ENCODE measurements at regions not wholly inside any gene's neighbourhood (a gene's known extent, or its start where the extent isn't known, plus 50 kb on each side); places are given as distances from the start of the nearest gene placed in this dataset.
A peak's percentile ranks its signal among the peaks of the same experiment; 100 is the strongest.

- H3K4me1 ChIP-seq = peaks cover 19% of the 10 kb centered on the region
- H3K27me3 ChIP-seq = no peaks in the 10 kb centered on the region
- no peaks in the 10 kb centered on the region for H3K36me3 ChIP-seq (replicated peaks in 1 of 2; ENCODE audit: insufficient read depth in 1 of 2, low read depth in 2 of 2)
- no peak for TF ChIP-seq POLR2A (IDR thresholded peaks at IDR 0.05)
- TF ChIP-seq CTCF (IDR thresholded peaks at IDR 0.05) = no peak
- H3K4me3 ChIP-seq = no peak overlapping the region
- DNase-seq (no peak), ATAC-seq (peak; percentile 68)
- peak overlapping the region; percentile 23 to 64 (median 48) for H3K27ac ChIP-seq
- intact Hi-C loops (cut with DNase I) = no loop called here
- WGBS, 2 donors = 25 to 30% methylated on average over 2 of the region's 2 CpGs
- no peaks in the 10 kb centered on the region for H3K9me3 ChIP-seq
These were observed 170.4 kb upstream of the AGA start for GRCh38 chr4:177612684-177613083.

GRCh38 chr4:177632481-177632880 is 190.2 kb upstream of the AGA start:
- ATAC-seq = no peak
- TF ChIP-seq POLR2A (IDR thresholded peaks at IDR 0.05) (no peak), CTCF (IDR thresholded peaks at IDR 0.05) (no peak)

GRCh38 chr4:177638871-177639270 is 196.6 kb upstream of the AGA start:
- no peaks in the 10 kb centered on the region for H3K27me3 ChIP-seq
- DNase-seq = no peak
- ATAC-seq = no peak
- TF ChIP-seq CTCF (IDR thresholded peaks at IDR 0.05) (no peak), POLR2A (IDR thresholded peaks at IDR 0.05) (no peak)
- intact Hi-C loops (cut with DNase I) = no loop called here
- H3K4me3 ChIP-seq = no peak overlapping the region
- no peaks in the 10 kb centered on the region for H3K9me3 ChIP-seq
- H3K36me3 ChIP-seq (replicated peaks in 1 of 2; ENCODE audit: insufficient read depth in 1 of 2, low read depth in 2 of 2) = no peaks in the 10 kb centered on the region
- H3K4me1 ChIP-seq = no peaks in the 10 kb centered on the region
- 43 to 68% methylated on average over 2 of the region's 2 CpGs for WGBS, 2 donors
- no peak overlapping the region for H3K27ac ChIP-seq

More at GRCh38 chr4:177632481-177632880, 190.2 kb upstream of the AGA start:
- intact Hi-C loops (cut with DNase I) = no loop called here
- no peaks in the 10 kb centered on the region for H3K9me3 ChIP-seq
- H3K4me1 ChIP-seq = no peaks in the 10 kb centered on the region
- DNase-seq = no peak
- H3K36me3 ChIP-seq (replicated peaks in 1 of 2; ENCODE audit: insufficient read depth in 1 of 2, low read depth in 2 of 2) = no peaks in the 10 kb centered on the region
- H3K4me3 ChIP-seq = no peak overlapping the region
- H3K27ac ChIP-seq = no peak overlapping the region
- H3K27me3 ChIP-seq = no peaks in the 10 kb centered on the region

- Histone ChIP-seq H3K36me3 (replicated peaks in 1 of 2; ENCODE audit: insufficient read depth in 1 of 2, low read depth in 2 of 2) (no peaks in the 10 kb centered on the region), H3K27ac (no peak overlapping the region), H3K9me3 (no peaks in the 10 kb centered on the region), H3K4me1 (no peaks in the 10 kb centered on the region), H3K4me3 (no peak overlapping the region), H3K27me3 (no peaks in the 10 kb centered on the region)
- no peak for ATAC-seq
- 74 to 79% methylated on average over 4 of the region's 4 CpGs for WGBS, 2 donors
- intact Hi-C loops (cut with DNase I) = no loop called here
- TF ChIP-seq CTCF (IDR thresholded peaks at IDR 0.05) (no peak), POLR2A (IDR thresholded peaks at IDR 0.05) (no peak)
- no peak for DNase-seq
These were observed 198.6 kb upstream of the AGA start for GRCh38 chr4:177640864-177641263.

GRCh38 chr4:177660223-177660622 is 218.0 kb upstream of the AGA start:
- Histone ChIP-seq H3K27me3 (no peaks in the 10 kb centered on the region), H3K4me3 (no peak overlapping the region), H3K9me3 (peaks cover 0 to 10% (median 0%) of the 10 kb centered on the region in 3 donors), H3K36me3 (replicated peaks in 1 of 2; ENCODE audit: insufficient read depth in 1 of 2, low read depth in 2 of 2) (no peaks in the 10 kb centered on the region), H3K4me1 (no peaks in the 10 kb centered on the region), H3K27ac (no peak overlapping the region)
- no peak for ATAC-seq
- TF ChIP-seq POLR2A (IDR thresholded peaks at IDR 0.05) (no peak), CTCF (IDR thresholded peaks at IDR 0.05) (no peak)
- DNase-seq = no peak
- WGBS, 2 donors = 68 to 82% methylated on average over 1 of the region's 1 CpG
- intact Hi-C loops (cut with DNase I) = no loop called here
